ENCODE measurements at regions not wholly inside any gene's neighbourhood (a gene's known extent, or its start where the extent isn't known, plus 50 kb on each side); places are given as distances from the start of the nearest gene placed in this dataset.

DNA sequence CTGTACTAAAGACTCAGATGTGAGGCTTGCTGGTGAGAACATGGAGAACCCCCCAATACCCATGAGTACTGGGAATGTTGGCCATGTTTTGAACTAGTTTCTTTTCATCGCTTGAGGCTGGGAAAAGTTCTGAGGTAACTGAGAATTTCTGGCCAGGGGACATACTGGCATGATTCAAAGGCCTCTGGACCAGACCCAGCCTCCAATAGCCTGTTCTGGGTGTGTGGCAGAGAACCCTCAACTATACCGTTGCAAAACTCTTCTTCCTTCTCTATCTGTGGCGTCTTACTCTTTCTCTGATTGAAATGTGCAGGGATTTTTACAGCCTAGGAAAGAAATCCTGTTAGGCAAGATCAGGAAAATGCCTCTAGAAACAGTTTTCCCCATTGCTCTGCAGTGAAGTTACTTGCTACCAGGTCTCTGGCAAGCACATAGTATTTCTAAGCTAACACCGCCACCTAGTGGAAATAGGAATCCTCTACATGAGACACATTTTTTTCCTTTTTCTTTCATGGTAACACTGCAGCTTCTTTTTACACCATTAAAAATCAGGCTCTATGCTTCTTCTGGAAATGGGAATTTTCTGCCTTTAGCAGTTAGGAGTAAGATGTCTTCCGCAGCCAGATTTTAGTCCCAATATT, 170.7 kb upstream of the ZCCHC13 start:
- TF ChIP-seq, protein P1, sequence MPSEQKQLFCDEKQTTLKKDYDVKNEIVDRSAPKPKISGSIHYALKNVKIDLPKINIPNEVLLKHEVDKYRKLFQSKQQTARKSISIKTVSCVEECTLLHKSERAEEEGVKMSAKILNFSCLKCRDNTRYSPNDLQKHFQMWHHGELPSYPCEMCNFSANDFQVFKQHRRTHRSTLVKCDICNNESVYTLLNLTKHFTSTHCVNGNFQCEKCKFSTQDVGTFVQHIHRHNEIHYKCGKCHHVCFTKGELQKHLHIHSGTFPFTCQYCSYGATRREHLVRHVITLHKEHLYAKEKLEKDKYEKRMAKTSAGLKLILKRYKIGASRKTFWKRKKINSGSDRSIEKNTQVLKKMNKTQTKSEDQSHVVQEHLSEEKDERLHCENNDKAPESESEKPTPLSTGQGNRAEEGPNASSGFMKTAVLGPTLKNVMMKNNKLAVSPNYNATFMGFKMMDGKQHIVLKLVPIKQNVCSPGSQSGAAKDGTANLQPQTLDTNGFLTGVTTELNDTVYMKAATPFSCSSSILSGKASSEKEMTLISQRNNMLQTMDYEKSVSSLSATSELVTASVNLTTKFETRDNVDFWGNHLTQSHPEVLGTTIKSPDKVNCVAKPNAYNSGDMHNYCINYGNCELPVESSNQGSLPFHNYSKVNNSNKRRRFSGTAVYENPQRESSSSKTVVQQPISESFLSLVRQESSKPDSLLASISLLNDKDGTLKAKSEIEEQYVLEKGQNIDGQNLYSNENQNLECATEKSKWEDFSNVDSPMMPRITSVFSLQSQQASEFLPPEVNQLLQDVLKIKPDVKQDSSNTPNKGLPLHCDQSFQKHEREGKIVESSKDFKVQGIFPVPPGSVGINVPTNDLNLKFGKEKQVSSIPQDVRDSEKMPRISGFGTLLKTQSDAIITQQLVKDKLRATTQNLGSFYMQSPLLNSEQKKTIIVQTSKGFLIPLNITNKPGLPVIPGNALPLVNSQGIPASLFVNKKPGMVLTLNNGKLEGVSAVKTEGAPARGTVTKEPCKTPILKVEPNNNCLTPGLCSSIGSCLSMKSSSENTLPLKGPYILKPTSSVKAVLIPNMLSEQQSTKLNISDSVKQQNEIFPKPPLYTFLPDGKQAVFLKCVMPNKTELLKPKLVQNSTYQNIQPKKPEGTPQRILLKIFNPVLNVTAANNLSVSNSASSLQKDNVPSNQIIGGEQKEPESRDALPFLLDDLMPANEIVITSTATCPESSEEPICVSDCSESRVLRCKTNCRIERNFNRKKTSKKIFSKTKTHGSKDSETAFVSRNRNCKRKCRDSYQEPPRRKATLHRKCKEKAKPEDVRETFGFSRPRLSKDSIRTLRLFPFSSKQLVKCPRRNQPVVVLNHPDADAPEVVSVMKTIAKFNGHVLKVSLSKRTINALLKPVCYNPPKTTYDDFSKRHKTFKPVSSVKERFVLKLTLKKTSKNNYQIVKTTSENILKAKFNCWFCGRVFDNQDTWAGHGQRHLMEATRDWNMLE (tag by site-specific recombination; conservative IDR thresholded peaks at IDR 0.05; ENCODE audit: low read depth) = no peak
- TF ChIP-seq ZBTB8A (tag by site-specific recombination; IDR thresholded peaks at IDR 0.05) (no peak), ZNF701 (tag by site-specific recombination; IDR thresholded peaks at IDR 0.05) (no peak), ZNF404 (tag by site-specific recombination; IDR thresholded peaks at IDR 0.05) (no peak), ZFP41 (tag by site-specific recombination; IDR thresholded peaks at IDR 0.05; ENCODE audit: borderline replicate concordance) (no peak), ZNF274 (IDR thresholded peaks at IDR 0.05; ENCODE audit: low read length) (no peak), ZNF274 (tag by site-specific recombination; IDR thresholded peaks at IDR 0.05; ENCODE audit: borderline replicate concordance) (no peak), OSR2 (tag by site-specific recombination; IDR thresholded peaks at IDR 0.05) (no peak), ZNF529 (tag by site-specific recombination; IDR thresholded peaks at IDR 0.05; ENCODE audit: insufficient replicate concordance) (no peak), ZNF658 (tag by site-specific recombination; IDR thresholded peaks at IDR 0.05) (no peak)
- TF ChIP-seq, protein P2, sequence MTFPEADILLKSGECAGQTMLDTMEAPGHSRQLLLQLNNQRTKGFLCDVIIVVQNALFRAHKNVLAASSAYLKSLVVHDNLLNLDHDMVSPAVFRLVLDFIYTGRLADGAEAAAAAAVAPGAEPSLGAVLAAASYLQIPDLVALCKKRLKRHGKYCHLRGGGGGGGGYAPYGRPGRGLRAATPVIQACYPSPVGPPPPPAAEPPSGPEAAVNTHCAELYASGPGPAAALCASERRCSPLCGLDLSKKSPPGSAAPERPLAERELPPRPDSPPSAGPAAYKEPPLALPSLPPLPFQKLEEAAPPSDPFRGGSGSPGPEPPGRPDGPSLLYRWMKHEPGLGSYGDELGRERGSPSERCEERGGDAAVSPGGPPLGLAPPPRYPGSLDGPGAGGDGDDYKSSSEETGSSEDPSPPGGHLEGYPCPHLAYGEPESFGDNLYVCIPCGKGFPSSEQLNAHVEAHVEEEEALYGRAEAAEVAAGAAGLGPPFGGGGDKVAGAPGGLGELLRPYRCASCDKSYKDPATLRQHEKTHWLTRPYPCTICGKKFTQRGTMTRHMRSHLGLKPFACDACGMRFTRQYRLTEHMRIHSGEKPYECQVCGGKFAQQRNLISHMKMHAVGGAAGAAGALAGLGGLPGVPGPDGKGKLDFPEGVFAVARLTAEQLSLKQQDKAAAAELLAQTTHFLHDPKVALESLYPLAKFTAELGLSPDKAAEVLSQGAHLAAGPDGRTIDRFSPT (tag by site-specific recombination; IDR thresholded peaks at IDR 0.05) = no peak
- TF ChIP-seq, protein P3, sequence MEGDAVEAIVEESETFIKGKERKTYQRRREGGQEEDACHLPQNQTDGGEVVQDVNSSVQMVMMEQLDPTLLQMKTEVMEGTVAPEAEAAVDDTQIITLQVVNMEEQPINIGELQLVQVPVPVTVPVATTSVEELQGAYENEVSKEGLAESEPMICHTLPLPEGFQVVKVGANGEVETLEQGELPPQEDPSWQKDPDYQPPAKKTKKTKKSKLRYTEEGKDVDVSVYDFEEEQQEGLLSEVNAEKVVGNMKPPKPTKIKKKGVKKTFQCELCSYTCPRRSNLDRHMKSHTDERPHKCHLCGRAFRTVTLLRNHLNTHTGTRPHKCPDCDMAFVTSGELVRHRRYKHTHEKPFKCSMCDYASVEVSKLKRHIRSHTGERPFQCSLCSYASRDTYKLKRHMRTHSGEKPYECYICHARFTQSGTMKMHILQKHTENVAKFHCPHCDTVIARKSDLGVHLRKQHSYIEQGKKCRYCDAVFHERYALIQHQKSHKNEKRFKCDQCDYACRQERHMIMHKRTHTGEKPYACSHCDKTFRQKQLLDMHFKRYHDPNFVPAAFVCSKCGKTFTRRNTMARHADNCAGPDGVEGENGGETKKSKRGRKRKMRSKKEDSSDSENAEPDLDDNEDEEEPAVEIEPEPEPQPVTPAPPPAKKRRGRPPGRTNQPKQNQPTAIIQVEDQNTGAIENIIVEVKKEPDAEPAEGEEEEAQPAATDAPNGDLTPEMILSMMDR (tag by site-specific recombination; IDR thresholded peaks at IDR 0.05) = peak; percentile 86
- TF ChIP-seq, protein P4, sequence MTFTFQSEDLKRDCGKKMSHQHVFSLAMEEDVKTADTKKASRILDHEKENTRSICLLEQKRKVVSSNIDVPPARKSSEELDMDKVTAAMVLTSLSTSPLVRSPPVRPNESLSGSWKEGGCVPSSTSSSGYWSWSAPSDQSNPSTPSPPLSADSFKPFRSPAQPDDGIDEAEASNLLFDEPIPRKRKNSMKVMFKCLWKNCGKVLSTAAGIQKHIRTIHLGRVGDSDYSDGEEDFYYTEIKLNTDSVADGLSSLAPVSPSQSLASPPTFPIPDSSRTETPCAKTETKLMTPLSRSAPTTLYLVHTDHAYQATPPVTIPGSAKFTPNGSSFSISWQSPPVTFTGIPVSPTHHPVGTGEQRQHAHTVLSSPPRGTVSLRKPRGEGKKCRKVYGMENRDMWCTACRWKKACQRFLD (tag by site-specific recombination; IDR thresholded peaks at IDR 0.05) = no peak
- TF ChIP-seq, protein P5, sequence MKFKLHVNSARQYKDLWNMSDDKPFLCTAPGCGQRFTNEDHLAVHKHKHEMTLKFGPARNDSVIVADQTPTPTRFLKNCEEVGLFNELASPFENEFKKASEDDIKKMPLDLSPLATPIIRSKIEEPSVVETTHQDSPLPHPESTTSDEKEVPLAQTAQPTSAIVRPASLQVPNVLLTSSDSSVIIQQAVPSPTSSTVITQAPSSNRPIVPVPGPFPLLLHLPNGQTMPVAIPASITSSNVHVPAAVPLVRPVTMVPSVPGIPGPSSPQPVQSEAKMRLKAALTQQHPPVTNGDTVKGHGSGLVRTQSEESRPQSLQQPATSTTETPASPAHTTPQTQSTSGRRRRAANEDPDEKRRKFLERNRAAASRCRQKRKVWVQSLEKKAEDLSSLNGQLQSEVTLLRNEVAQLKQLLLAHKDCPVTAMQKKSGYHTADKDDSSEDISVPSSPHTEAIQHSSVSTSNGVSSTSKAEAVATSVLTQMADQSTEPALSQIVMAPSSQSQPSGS (tag by site-specific recombination; IDR thresholded peaks at IDR 0.05; ENCODE audit: low read depth) = no peak
- TF ChIP-seq, protein P6, sequence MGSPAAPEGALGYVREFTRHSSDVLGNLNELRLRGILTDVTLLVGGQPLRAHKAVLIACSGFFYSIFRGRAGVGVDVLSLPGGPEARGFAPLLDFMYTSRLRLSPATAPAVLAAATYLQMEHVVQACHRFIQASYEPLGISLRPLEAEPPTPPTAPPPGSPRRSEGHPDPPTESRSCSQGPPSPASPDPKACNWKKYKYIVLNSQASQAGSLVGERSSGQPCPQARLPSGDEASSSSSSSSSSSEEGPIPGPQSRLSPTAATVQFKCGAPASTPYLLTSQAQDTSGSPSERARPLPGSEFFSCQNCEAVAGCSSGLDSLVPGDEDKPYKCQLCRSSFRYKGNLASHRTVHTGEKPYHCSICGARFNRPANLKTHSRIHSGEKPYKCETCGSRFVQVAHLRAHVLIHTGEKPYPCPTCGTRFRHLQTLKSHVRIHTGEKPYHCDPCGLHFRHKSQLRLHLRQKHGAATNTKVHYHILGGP (tag by site-specific recombination; IDR thresholded peaks at IDR 0.05) = no peak

All from HEK293 (cell line).